PFSK-1 (cell line): ENCODE measurements at regions not wholly inside any gene's neighbourhood (a gene's known extent, or its start where the extent isn't known, plus 50 kb on each side); places are given as distances from the start of the nearest gene placed in this dataset.

Source experiments
- FOXP2 ChIP-seq: optimal IDR thresholded peaks from 2 replicates; pipeline ENCODE3; 2011; ENCODE audit warnings: borderline replicate concordance, control low read depth, inconsistent platforms; ENCODE audit not compliant: insufficient read depth; ENCODE audit errors: extremely low read length, extremely low read depth
- POLR2AphosphoS5 ChIP-seq: IDR thresholded peaks from 2 replicates; pipeline ENCODE4 v1.6.1; 2012; ENCODE audit warnings: low read depth, mild to moderate bottlenecking, control low read depth, low read length, moderate library complexity
- SIN3A ChIP-seq: IDR thresholded peaks from 2 replicates; pipeline ENCODE4 v1.6.1; 2012; ENCODE audit warnings: mild to moderate bottlenecking, low read length, moderate library complexity, borderline replicate concordance; ENCODE audit not compliant: insufficient read depth
- TAF1 ChIP-seq: IDR thresholded peaks from 2 replicates; pipeline ENCODE4 v1.6.1; 2012; ENCODE audit warnings: low read length, control low read depth, borderline replicate concordance; ENCODE audit not compliant: insufficient read depth
- TF ChIP-seq, protein P1 (sequence below), 2 experiments: IDR thresholded peaks; 2 replicates each; pipeline versions ENCODE4 v1.6.1 to v1.8.0; 2011 to 2012; ENCODE audit warnings: low read depth in 2 of 2, low read length in 2 of 2, control low read depth in 1 of 2, inconsistent platforms in 1 of 2, mild to moderate bottlenecking in 1 of 2, moderate library complexity in 1 of 2; ENCODE audit not compliant: insufficient read depth in 1 of 2

DNA sequence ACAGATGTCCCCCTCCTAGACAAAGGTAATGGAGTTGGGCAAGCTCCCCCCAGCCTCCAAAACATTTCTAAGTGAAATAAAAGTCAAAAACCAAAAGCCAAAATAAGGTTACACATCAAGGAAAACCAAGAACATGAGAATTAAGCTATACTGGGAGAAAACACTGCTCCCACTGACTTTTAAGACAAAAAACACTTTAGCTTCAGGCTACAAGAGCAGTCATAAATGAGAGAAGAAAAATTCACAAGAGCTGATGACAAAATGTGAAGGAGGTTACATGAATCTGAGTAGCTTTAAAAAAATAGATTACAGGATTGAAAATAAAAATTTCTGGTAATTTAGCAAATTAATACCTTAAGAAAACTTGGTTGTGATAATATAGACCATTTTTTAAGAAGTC, 1370.3 kb upstream of the CDH9 start:
- TF ChIP-seq, protein P1, sequence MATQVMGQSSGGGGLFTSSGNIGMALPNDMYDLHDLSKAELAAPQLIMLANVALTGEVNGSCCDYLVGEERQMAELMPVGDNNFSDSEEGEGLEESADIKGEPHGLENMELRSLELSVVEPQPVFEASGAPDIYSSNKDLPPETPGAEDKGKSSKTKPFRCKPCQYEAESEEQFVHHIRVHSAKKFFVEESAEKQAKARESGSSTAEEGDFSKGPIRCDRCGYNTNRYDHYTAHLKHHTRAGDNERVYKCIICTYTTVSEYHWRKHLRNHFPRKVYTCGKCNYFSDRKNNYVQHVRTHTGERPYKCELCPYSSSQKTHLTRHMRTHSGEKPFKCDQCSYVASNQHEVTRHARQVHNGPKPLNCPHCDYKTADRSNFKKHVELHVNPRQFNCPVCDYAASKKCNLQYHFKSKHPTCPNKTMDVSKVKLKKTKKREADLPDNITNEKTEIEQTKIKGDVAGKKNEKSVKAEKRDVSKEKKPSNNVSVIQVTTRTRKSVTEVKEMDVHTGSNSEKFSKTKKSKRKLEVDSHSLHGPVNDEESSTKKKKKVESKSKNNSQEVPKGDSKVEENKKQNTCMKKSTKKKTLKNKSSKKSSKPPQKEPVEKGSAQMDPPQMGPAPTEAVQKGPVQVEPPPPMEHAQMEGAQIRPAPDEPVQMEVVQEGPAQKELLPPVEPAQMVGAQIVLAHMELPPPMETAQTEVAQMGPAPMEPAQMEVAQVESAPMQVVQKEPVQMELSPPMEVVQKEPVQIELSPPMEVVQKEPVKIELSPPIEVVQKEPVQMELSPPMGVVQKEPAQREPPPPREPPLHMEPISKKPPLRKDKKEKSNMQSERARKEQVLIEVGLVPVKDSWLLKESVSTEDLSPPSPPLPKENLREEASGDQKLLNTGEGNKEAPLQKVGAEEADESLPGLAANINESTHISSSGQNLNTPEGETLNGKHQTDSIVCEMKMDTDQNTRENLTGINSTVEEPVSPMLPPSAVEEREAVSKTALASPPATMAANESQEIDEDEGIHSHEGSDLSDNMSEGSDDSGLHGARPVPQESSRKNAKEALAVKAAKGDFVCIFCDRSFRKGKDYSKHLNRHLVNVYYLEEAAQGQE (IDR thresholded peaks at IDR 0.05; ENCODE audit: insufficient read depth in 1 of 2, low read depth in 2 of 2, low read length in 2 of 2) = no peak
- TF ChIP-seq SIN3A (no peak), POLR2AphosphoS5 (no peak), TAF1 (no peak), FOXP2 (no peak)
